ENCODE measurements at regions not wholly inside any gene's neighbourhood (a gene's known extent, or its start where the extent isn't known, plus 50 kb on each side); places are given as distances from the start of the nearest gene placed in this dataset.

DNA sequence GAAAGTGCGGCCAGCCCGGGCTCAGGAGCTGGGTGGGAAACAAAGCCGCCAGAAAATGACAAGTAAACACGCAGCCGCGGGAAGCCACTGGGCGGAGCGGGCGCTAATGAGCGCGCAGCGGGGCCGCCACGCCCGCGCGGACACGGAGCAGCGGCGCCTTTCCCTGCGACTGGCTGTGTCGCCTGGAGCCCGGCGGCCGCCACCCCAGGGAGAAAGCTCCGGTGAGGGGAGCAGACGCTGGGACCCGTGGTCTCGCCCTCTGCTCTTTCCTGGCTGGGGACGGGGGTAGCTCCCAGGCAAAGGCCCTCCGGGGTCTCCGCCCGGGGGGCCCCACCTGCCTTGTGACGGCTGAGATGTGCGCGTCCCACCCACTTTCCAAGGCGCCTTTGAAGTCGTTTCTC, 54.9 kb downstream of the PRR18 start:
- TF ChIP-seq ZNF274 (IDR thresholded peaks at IDR 0.05; ENCODE audit: low read depth, low read length) (no peak), YY1 (IDR thresholded peaks at IDR 0.05; ENCODE audit: insufficient read depth, insufficient read length) (no peak)

All from NT2/D1 (cell line).